ENCODE measurements at regions not wholly inside any gene's neighbourhood (a gene's known extent, or its start where the extent isn't known, plus 50 kb on each side); places are given as distances from the start of the nearest gene placed in this dataset.
A peak's percentile ranks its signal among the peaks of the same experiment; 100 is the strongest.

- DNase-seq: no peak
Observed at GRCh38 chr14:27123162-27123561, 525.3 kb upstream of the NOVA1 start.

GRCh38 chr14:27127838-27128237, 530.0 kb upstream of the NOVA1 start:
- no peak for DNase-seq

- DNase-seq: no peak
Observed at GRCh38 chr14:27134200-27134599, 536.4 kb upstream of the NOVA1 start.

GRCh38 chr14:27145170-27145569, 547.3 kb upstream of the NOVA1 start:
- DNase-seq: no peak

- no peak for DNase-seq
Observed at GRCh38 chr14:27148143-27148542, 550.3 kb upstream of the NOVA1 start.

GRCh38 chr14:27164139-27164538, 566.3 kb upstream of the NOVA1 start:
- no peak for DNase-seq

GRCh38 chr14:27175489-27175888, 577.7 kb upstream of the NOVA1 start:
- DNase-seq: no peak

- DNase-seq: no peak
Observed at GRCh38 chr14:27181333-27181732, 583.5 kb upstream of the NOVA1 start.

- peak; percentile 38 for DNase-seq
Observed at GRCh38 chr14:27184427-27184826, 586.6 kb upstream of the NOVA1 start.

GRCh38 chr14:27186048-27186447, 588.2 kb upstream of the NOVA1 start:
- DNase-seq: no peak

GRCh38 chr14:27187136-27187535, 589.3 kb upstream of the NOVA1 start:
- DNase-seq: no peak

GRCh38 chr14:27190296-27190695, 592.5 kb upstream of the NOVA1 start:
- DNase-seq: no peak

- DNase-seq: no peak
Observed at GRCh38 chr14:27199272-27199671, 601.4 kb upstream of the NOVA1 start.

GRCh38 chr14:27205036-27205435, 607.2 kb upstream of the NOVA1 start:
- no peak for DNase-seq

GRCh38 chr14:27211741-27212140, 613.9 kb upstream of the NOVA1 start:
- DNase-seq: no peak

GRCh38 chr14:27222671-27223070, 624.8 kb upstream of the NOVA1 start:
- no peak for DNase-seq

- DNase-seq: no peak
Observed at GRCh38 chr14:27223906-27224305, 626.1 kb upstream of the NOVA1 start.

GRCh38 chr14:27228053-27228452, 630.2 kb upstream of the NOVA1 start:
- DNase-seq: no peak

GRCh38 chr14:27234331-27234730, 636.5 kb upstream of the NOVA1 start:
- DNase-seq: no peak

- DNase-seq: no peak
Observed at GRCh38 chr14:27236601-27237000, 638.8 kb upstream of the NOVA1 start.

- no peak for DNase-seq
Observed at GRCh38 chr14:27242874-27243273, 645.0 kb upstream of the NOVA1 start.

- DNase-seq: no peak
Observed at GRCh38 chr14:27243365-27243764, 645.5 kb upstream of the NOVA1 start.

GRCh38 chr14:27245947-27246346, 648.1 kb upstream of the NOVA1 start:
- no peak for DNase-seq

GRCh38 chr14:27253966-27254365, 656.1 kb upstream of the NOVA1 start:
- DNase-seq: no peak

GRCh38 chr14:27256805-27257204, 659.0 kb upstream of the NOVA1 start:
- DNase-seq: no peak

GRCh38 chr14:27267876-27268275, 670.0 kb upstream of the NOVA1 start:
- DNase-seq: no peak

All from DMS79 (cell line).